ENCODE measurements at regions not wholly inside any gene's neighbourhood (a gene's known extent, or its start where the extent isn't known, plus 50 kb on each side); places are given as distances from the start of the nearest gene placed in this dataset.

GRCh38 chr14:22333422-22334274, 255.4 kb downstream of the DAD1 start:
- no TSS peak for BruUV-seq (replicated peaks)
- Histone ChIP-seq H3K36me3 (ENCODE audit: low read depth, low read length) (no peaks in the 10 kb centered on the region), H3K4me2 (ENCODE audit: low read length) (peak overlapping the region; percentile 86), H3K9me3 (ENCODE audit: low read length) (peaks cover 9% of the 10 kb centered on the region; the same call in 1 of the 2 replicates), H3K9me2 (replicated peaks; ENCODE audit: low read length) (no peaks in the 10 kb centered on the region), H3K4me1 (ENCODE audit: insufficient read depth, low read length) (peaks cover 31% of the 10 kb centered on the region), H3K9ac (ENCODE audit: low read length) (peak overlapping the region; percentile 47; the same call in 1 of the 2 replicates), H3K27ac (ENCODE audit: low read length) (peak overlapping the region; percentile 90), H3F3A (ENCODE audit: low read length, unreplicated experiment) (peaks cover 11% of the 10 kb centered on the region), H3K27me3 (ENCODE audit: low read length) (no peaks in the 10 kb centered on the region), H3K4me3 (ENCODE audit: low read length) (peak overlapping the region; percentile 62), H2AFZ (ENCODE audit: low read length) (no peak overlapping the region), H3K79me2 (ENCODE audit: low read length) (no peaks in the 10 kb centered on the region), H4K20me1 (ENCODE audit: low read length) (no peaks in the 10 kb centered on the region)
- ATAC-seq (peak; percentile 94), DNase-seq (peak; percentile 99)
- CTCF ChIA-PET, result interaction anchor here (0.6 to 1.9 kb wide), 8 partner anchors 13 to 485 kb away, joined by 3 to 11 read pairs (median 6); no protein-coding TSS in a partner anchor
- intact Hi-C loops (cut with micrococcal nuclease), result loop anchor here (1.0 kb wide), 2 partner anchors 37 to 42 kb away; no protein-coding TSS in a partner anchor
- no peak for TF ChIP-seq EZH2phosphoT487 (IDR thresholded peaks at IDR 0.05; ENCODE audit: borderline replicate concordance, low read length)
- TF ChIP-seq EZH2 (IDR thresholded peaks at IDR 0.05; ENCODE audit: low read length, unreplicated experiment), result no peak
- POLR2A ChIA-PET (ENCODE audit: unreplicated experiment), result interaction anchor here (0.6 kb wide), 1 partner anchor 113 kb away, joined by 5 read pairs; no protein-coding TSS in a partner anchor

GRCh38 chr14:22332686-22333421, 256.2 kb downstream of the DAD1 start:
- H3F3A ChIP-seq (ENCODE audit: low read length, unreplicated experiment), result peaks cover 11% of the 10 kb centered on the region
- ATAC-seq (no peak), DNase-seq (no peak)
- H3K9me2 ChIP-seq (replicated peaks; ENCODE audit: low read length), result no peaks in the 10 kb centered on the region
- no peaks in the 10 kb centered on the region for H3K36me3 ChIP-seq (ENCODE audit: low read depth, low read length)
- no peaks in the 10 kb centered on the region for H4K20me1 ChIP-seq (ENCODE audit: low read length)
- no peak overlapping the region for H3K9ac ChIP-seq (ENCODE audit: low read length)
- TF ChIP-seq EZH2phosphoT487 (IDR thresholded peaks at IDR 0.05; ENCODE audit: borderline replicate concordance, low read length), result no peak
- TF ChIP-seq EZH2 (IDR thresholded peaks at IDR 0.05; ENCODE audit: low read length, unreplicated experiment), result no peak
- TF ChIP-seq CTCF (conservative IDR thresholded peaks at IDR 0.05; ENCODE audit: low read depth, low read length), result no peak
- CTCF ChIA-PET, result interaction anchor here (0.6 to 1.9 kb wide), 2 partner anchors 14 to 486 kb away, joined by 10 to 11 read pairs; no protein-coding TSS in a partner anchor
- H3K4me3 ChIP-seq (ENCODE audit: low read length), result no peak overlapping the region
- intact Hi-C loops (cut with micrococcal nuclease), result no loop called here
- H3K27ac ChIP-seq (ENCODE audit: low read length), result peak overlapping the region; percentile 90
- H2AFZ ChIP-seq (ENCODE audit: low read length), result no peak overlapping the region
- no peaks in the 10 kb centered on the region for H3K79me2 ChIP-seq (ENCODE audit: low read length)
- H3K9me3 ChIP-seq (ENCODE audit: low read length), result peaks cover 9% of the 10 kb centered on the region; the same call in 1 of the 2 replicates
- no TSS peak for BruUV-seq (replicated peaks)
- no peaks in the 10 kb centered on the region for H3K27me3 ChIP-seq (ENCODE audit: low read length)
- H3K4me2 ChIP-seq (ENCODE audit: low read length), result peak overlapping the region; percentile 86
- peaks cover 31% of the 10 kb centered on the region for H3K4me1 ChIP-seq (ENCODE audit: insufficient read depth, low read length)
- POLR2A ChIA-PET (ENCODE audit: unreplicated experiment), result interaction anchor here (0.6 kb wide), 1 partner anchor 14 kb away, joined by 3 read pairs; no protein-coding TSS in a partner anchor

- no peak for TF ChIP-seq CTCF (conservative IDR thresholded peaks at IDR 0.05; ENCODE audit: low read depth, low read length)
- no peak for TF ChIP-seq EZH2 (IDR thresholded peaks at IDR 0.05; ENCODE audit: low read length, unreplicated experiment)
- no peak for TF ChIP-seq EZH2phosphoT487 (IDR thresholded peaks at IDR 0.05; ENCODE audit: borderline replicate concordance, low read length)
- H3K9ac ChIP-seq (ENCODE audit: low read length), result no peak overlapping the region
- H3K27me3 ChIP-seq (ENCODE audit: low read length), result no peaks in the 10 kb centered on the region
- peaks cover 11% of the 10 kb centered on the region for H3F3A ChIP-seq (ENCODE audit: low read length, unreplicated experiment)
- peaks cover 20% of the 10 kb centered on the region for H3K4me1 ChIP-seq (ENCODE audit: insufficient read depth, low read length)
- H3K4me2 ChIP-seq (ENCODE audit: low read length), result no peak overlapping the region
- DNase-seq (no peak), ATAC-seq (no peak)
- H3K4me3 ChIP-seq (ENCODE audit: low read length), result no peak overlapping the region
- POLR2A ChIA-PET (ENCODE audit: unreplicated experiment), result no interaction called here
- no peaks in the 10 kb centered on the region for H3K36me3 ChIP-seq (ENCODE audit: low read depth, low read length)
- H4K20me1 ChIP-seq (ENCODE audit: low read length), result no peaks in the 10 kb centered on the region
- no peak overlapping the region for H2AFZ ChIP-seq (ENCODE audit: low read length)
- CTCF ChIA-PET, result no interaction called here
- no peak overlapping the region for H3K27ac ChIP-seq (ENCODE audit: low read length)
- intact Hi-C loops (cut with micrococcal nuclease), result no loop called here
- peaks cover 9% of the 10 kb centered on the region; the same call in 1 of the 2 replicates for H3K9me3 ChIP-seq (ENCODE audit: low read length)
- no peaks in the 10 kb centered on the region for H3K9me2 ChIP-seq (replicated peaks; ENCODE audit: low read length)
- H3K79me2 ChIP-seq (ENCODE audit: low read length), result no peaks in the 10 kb centered on the region
- BruUV-seq (replicated peaks), result no TSS peak
Observed at GRCh38 chr14:22329371-22329770, 259.7 kb downstream of the DAD1 start.
